SW480 (cell line): ENCODE measurements at regions not wholly inside any gene's neighbourhood (a gene's known extent, or its start where the extent isn't known, plus 50 kb on each side); places are given as distances from the start of the nearest gene placed in this dataset.
"Not testable (repeated sequence)": the region's sequence is repeated elsewhere in the genome, so short reads cannot be mapped to it uniquely, and the experiment has no call there.

Experiments used
- DNase-seq: peaks from one replicate; pipeline ENCODE4 v3.0.0-alpha.2; 2016; ENCODE audit warnings: low spot score

- not testable (repeated sequence) for DNase-seq
Observed at GRCh38 chr18:7178568-7178967, 52.3 kb upstream of the LRRC30 start.

- peak; percentile 54 for DNase-seq
Observed at GRCh38 chr18:7177116-7177744, 53.7 kb upstream of the LRRC30 start.

- peak; percentile 22 for DNase-seq
Observed at GRCh38 chr18:7174344-7175095, 56.4 kb upstream of the LRRC30 start.

GRCh38 chr18:7173216-7173615 lies 55.6 kb upstream of the LAMA1 start:
- DNase-seq, result no peak

GRCh38 chr18:7172611-7173010 lies 55.0 kb upstream of the LAMA1 start:
- no peak for DNase-seq

GRCh38 chr18:7170292-7170691 lies 52.7 kb upstream of the LAMA1 start:
- no peak for DNase-seq

GRCh38 chr18:7169601-7170000 lies 52.0 kb upstream of the LAMA1 start:
- DNase-seq, result no peak

GRCh38 chr18:7168408-7168807 lies 50.8 kb upstream of the LAMA1 start:
- DNase-seq, result no peak
